CD8-positive, alpha-beta memory T cell (primary cell): ENCODE measurements at regions not wholly inside any gene's neighbourhood (a gene's known extent, or its start where the extent isn't known, plus 50 kb on each side); places are given as distances from the start of the nearest gene placed in this dataset.
"Not testable (repeated sequence)": the region's sequence is repeated elsewhere in the genome, so short reads cannot be mapped to it uniquely, and the experiment has no call there.

Source experiments
- CTCF ChIA-PET: fragments of 350-600 bp; sonication (Branson Sonifier 250); formaldehyde crosslinking; loops from one replicate; lab custom pipeline; 2021; ENCODE audit warnings: antibody characterized with exemption; lab: Charles Lee
- POLR2A ChIA-PET: fragments of 350-600 bp; sonication (Branson Sonifier 250); formaldehyde crosslinking; loops from one replicate; lab custom pipeline; 2021; ENCODE audit warnings: antibody characterized with exemption; lab: Charles Lee
- DNase-seq, 5 donors: peaks; one replicate each; pipeline versions ENCODE4 v3.0.0 to v3.0.0-alpha.2; 2020 to 2022; ENCODE audit warnings: mixed read lengths in 1 of 5
- H3K27ac ChIP-seq: one replicate; pipeline ENCODE4 v1.7.0; 2013; ENCODE audit warnings: low read depth, mild to moderate bottlenecking, low read length, moderate library complexity
- H3K27me3 ChIP-seq: 2 replicates; pipeline ENCODE4 v1.7.0; 2013; ENCODE audit warnings: low read length, mild to moderate bottlenecking; ENCODE audit not compliant: insufficient read depth, poor library complexity, severe bottlenecking
- H3K36me3 ChIP-seq: 2 replicates; pipeline ENCODE4 v1.7.0; 2013; ENCODE audit warnings: mild to moderate bottlenecking, low read length, moderate library complexity; ENCODE audit not compliant: insufficient read depth
- H3K4me1 ChIP-seq: 2 replicates; pipeline ENCODE4 v1.7.0; 2013; ENCODE audit warnings: mild to moderate bottlenecking, low read length, moderate library complexity; ENCODE audit not compliant: insufficient read depth
- H3K4me3 ChIP-seq: 2 replicates; pipeline ENCODE4 v1.7.0; 2013; ENCODE audit warnings: mild to moderate bottlenecking, low read length
- H3K9me3 ChIP-seq: 2 replicates; pipeline ENCODE4 v1.7.0; 2013; ENCODE audit warnings: mild to moderate bottlenecking, low read length
- H3K27ac Mint-ChIP-seq, 8 donors: one replicate each; pipeline ENCODE4 v1.8.0; 2020 to 2021; ENCODE audit warnings: mixed read lengths in 8 of 8, mild to moderate bottlenecking in 6 of 8, inconsistent platforms in 3 of 8, moderate library complexity in 3 of 8
- H3K27me3 Mint-ChIP-seq, 2 donors: one replicate each; pipeline ENCODE4 v1.8.0; 2020 to 2021; ENCODE audit warnings: mixed read lengths in 2 of 2, mild to moderate bottlenecking in 1 of 2, moderate library complexity in 1 of 2
- H3K36me3 Mint-ChIP-seq, 3 donors: one replicate each; pipeline ENCODE4 v1.8.0; 2020 to 2021; ENCODE audit warnings: mixed read lengths in 3 of 3, inconsistent platforms in 1 of 3, mild to moderate bottlenecking in 1 of 3
- H3K4me1 Mint-ChIP-seq, 3 donors: one replicate each; pipeline ENCODE4 v1.8.0; 2020 to 2021; ENCODE audit warnings: mixed read lengths in 3 of 3, inconsistent platforms in 1 of 3, mild to moderate bottlenecking in 1 of 3
- H3K4me3 Mint-ChIP-seq, 7 donors: one replicate each; pipeline ENCODE4 v1.8.0; 2020 to 2021; ENCODE audit warnings: mixed read lengths in 7 of 7, mild to moderate bottlenecking in 6 of 7, moderate library complexity in 4 of 7, inconsistent platforms in 2 of 7
- H3K9me3 Mint-ChIP-seq, 5 donors: one replicate each; pipeline ENCODE4 v1.8.0; 2020 to 2022; ENCODE audit warnings: mixed read lengths in 5 of 5, mild to moderate bottlenecking in 3 of 5, moderate library complexity in 2 of 5, inconsistent platforms in 1 of 5

- Mint-ChIP-seq H3K27ac (no peak overlapping the region), H3K9me3 (peaks cover 30 to 99% (median 95%) of the 10 kb centered on the region in 5 donors), H3K27me3 (peaks cover 0 to 2% of the 10 kb centered on the region in 2 donors), H3K4me1 (no peaks in the 10 kb centered on the region), H3K4me3 (no peak overlapping the region), H3K36me3 (peaks cover 2 to 80% (median 16%) of the 10 kb centered on the region in 3 donors)
- POLR2A ChIA-PET: no interaction called here
- CTCF ChIA-PET: no interaction called here
- no peak for DNase-seq
- Histone ChIP-seq H3K4me1 (no peaks in the 10 kb centered on the region), H3K27ac (no peak overlapping the region), H3K27me3 (no peaks in the 10 kb centered on the region), H3K36me3 (no peaks in the 10 kb centered on the region), H3K9me3 (peaks cover 46% of the 10 kb centered on the region), H3K4me3 (no peak overlapping the region)
These were observed 1090.5 kb downstream of the RPIA start for GRCh38 chr2:89781962-89782361.

GRCh38 chr2:89784960-89785359 lies 1093.5 kb downstream of the RPIA start:
- Histone ChIP-seq H3K4me3 (no peak overlapping the region), H3K27ac (no peak overlapping the region), H3K9me3 (peaks cover 25% of the 10 kb centered on the region), H3K4me1 (no peaks in the 10 kb centered on the region), H3K27me3 (no peaks in the 10 kb centered on the region), H3K36me3 (no peaks in the 10 kb centered on the region)
- Mint-ChIP-seq H3K36me3 (peaks cover 2 to 78% (median 17%) of the 10 kb centered on the region in 3 donors), H3K27me3 (peaks cover 0 to 2% of the 10 kb centered on the region in 2 donors), H3K4me3 (no peak overlapping the region), H3K27ac (no peak overlapping the region), H3K4me1 (no peaks in the 10 kb centered on the region), H3K9me3 (peaks cover 26 to 99% (median 94%) of the 10 kb centered on the region in 5 donors)
- ChIA-PET CTCF (no interaction called here), POLR2A (no interaction called here)
- DNase-seq: no peak

- H3K36me3 ChIP-seq, H3K4me1 Mint-ChIP-seq, POLR2A ChIA-PET, H3K4me3 ChIP-seq, H3K4me3 Mint-ChIP-seq, CTCF ChIA-PET, H3K27ac Mint-ChIP-seq, H3K4me1 ChIP-seq, H3K27me3 Mint-ChIP-seq, H3K27me3 ChIP-seq, DNase-seq, H3K27ac ChIP-seq: not testable (repeated sequence)
- H3K9me3 Mint-ChIP-seq: peaks cover 26 to 99% (median 94%) of the 10 kb centered on the region in 5 donors
- peaks cover 2 to 76% (median 12%) of the 10 kb centered on the region in 3 donors for H3K36me3 Mint-ChIP-seq
- H3K9me3 ChIP-seq: peaks cover 23% of the 10 kb centered on the region
These were observed 1094.1 kb downstream of the RPIA start for GRCh38 chr2:89785528-89785927.

GRCh38 chr2:89786642-89787041 lies 1095.2 kb downstream of the RPIA start:
- peaks cover 28 to 99% (median 91%) of the 10 kb centered on the region in 5 donors for H3K9me3 Mint-ChIP-seq
- POLR2A ChIA-PET, H3K4me1 Mint-ChIP-seq, CTCF ChIA-PET, H3K27me3 Mint-ChIP-seq, H3K27ac ChIP-seq, DNase-seq, H3K4me3 ChIP-seq, H3K4me1 ChIP-seq, H3K27me3 ChIP-seq, H3K27ac Mint-ChIP-seq, H3K36me3 ChIP-seq, H3K4me3 Mint-ChIP-seq: not testable (repeated sequence)
- H3K9me3 ChIP-seq: peaks cover 16% of the 10 kb centered on the region
- H3K36me3 Mint-ChIP-seq: peaks cover 3 to 73% (median 9%) of the 10 kb centered on the region in 3 donors

GRCh38 chr2:89795530-89795929 lies 1104.1 kb downstream of the RPIA start:
- not testable (repeated sequence) for H3K4me1 Mint-ChIP-seq

GRCh38 chr2:89797320-89798038 lies 1106.0 kb downstream of the RPIA start:
- Mint-ChIP-seq H3K9me3 (peaks cover 8 to 98% (median 95%) of the 10 kb centered on the region in 5 donors), H3K4me1 (no peaks in the 10 kb centered on the region), H3K27ac (no peak overlapping the region), H3K4me3 (no peak overlapping the region), H3K27me3 (no peaks in the 10 kb centered on the region), H3K36me3 (peaks cover 0 to 71% (median 2%) of the 10 kb centered on the region in 3 donors)
- Histone ChIP-seq H3K9me3 (peaks cover 13% of the 10 kb centered on the region), H3K4me1 (no peaks in the 10 kb centered on the region), H3K4me3 (no peak overlapping the region), H3K27me3 (no peaks in the 10 kb centered on the region), H3K36me3 (no peaks in the 10 kb centered on the region), H3K27ac (no peak overlapping the region)
- ChIA-PET CTCF (no interaction called here), POLR2A (no interaction called here)
- DNase-seq: no peak

More at GRCh38 chr2:89795530-89795929, 1104.1 kb downstream of the RPIA start:
- H3K27me3 ChIP-seq, H3K36me3 ChIP-seq, H3K9me3 ChIP-seq, H3K27ac Mint-ChIP-seq, H3K4me1 ChIP-seq, H3K4me3 ChIP-seq, H3K4me3 Mint-ChIP-seq, DNase-seq, POLR2A ChIA-PET, H3K27ac ChIP-seq, CTCF ChIA-PET, H3K27me3 Mint-ChIP-seq: not testable (repeated sequence)
- peaks cover 1 to 69% (median 6%) of the 10 kb centered on the region in 3 donors for H3K36me3 Mint-ChIP-seq
- H3K9me3 Mint-ChIP-seq: peaks cover 13 to 96% (median 95%) of the 10 kb centered on the region in 5 donors

GRCh38 chr2:89801207-89801606 lies 1109.7 kb downstream of the RPIA start:
- peaks cover 19% of the 10 kb centered on the region for H3K9me3 ChIP-seq
- H3K4me1 ChIP-seq, H3K27ac Mint-ChIP-seq, H3K27me3 ChIP-seq, H3K4me3 Mint-ChIP-seq, POLR2A ChIA-PET, H3K4me1 Mint-ChIP-seq, CTCF ChIA-PET, H3K36me3 ChIP-seq, H3K27me3 Mint-ChIP-seq, H3K4me3 ChIP-seq, DNase-seq, H3K27ac ChIP-seq: not testable (repeated sequence)
- Mint-ChIP-seq H3K9me3 (peaks cover 9 to 100% (median 98%) of the 10 kb centered on the region in 5 donors), H3K36me3 (peaks cover 2 to 85% (median 7%) of the 10 kb centered on the region in 3 donors)

- POLR2A ChIA-PET, H3K27me3 Mint-ChIP-seq, H3K27ac ChIP-seq, H3K4me3 Mint-ChIP-seq, H3K4me1 ChIP-seq, H3K27me3 ChIP-seq, CTCF ChIA-PET, DNase-seq, H3K4me1 Mint-ChIP-seq, H3K4me3 ChIP-seq, H3K27ac Mint-ChIP-seq, H3K36me3 ChIP-seq: not testable (repeated sequence)
- H3K9me3 Mint-ChIP-seq: peaks cover 9 to 91% (median 88%) of the 10 kb centered on the region in 5 donors
- H3K9me3 ChIP-seq: peaks cover 18% of the 10 kb centered on the region
- H3K36me3 Mint-ChIP-seq: peaks cover 5 to 65% (median 8%) of the 10 kb centered on the region in 3 donors
These were observed 1114.9 kb downstream of the RPIA start for GRCh38 chr2:89806363-89806762.
